Keratinocyte (primary cell): ENCODE measurements at regions not wholly inside any gene's neighbourhood (a gene's known extent, or its start where the extent isn't known, plus 50 kb on each side); places are given as distances from the start of the nearest gene placed in this dataset.

ENCODE experiments used
- DNase-seq: peaks from one replicate; pipeline ENCODE4 v3.0.0-alpha.2; 2011; ENCODE audit warnings: low read depth, missing footprints, low spot score
- FAIRE-seq: peaks from 2 replicates; lab custom pipeline; 2011; peaks lifted over from hg19 to GRCh38; lab: Jason Lieb, UNC
- H2AFZ ChIP-seq: 2 replicates; pipeline ENCODE4 v1.6.0; 2012; ENCODE audit warnings: low read length, control low read depth, inconsistent platforms; ENCODE audit not compliant: control insufficient read depth
- H3K27ac ChIP-seq: 2 replicates; pipeline ENCODE4 v1.5.1; 2011; ENCODE audit warnings: low read length; ENCODE audit not compliant: control insufficient read depth, insufficient read depth
- H3K27me3 ChIP-seq: 3 replicates; pipeline ENCODE4 v1.6.0; 2011; ENCODE audit warnings: low read length; ENCODE audit not compliant: control insufficient read depth, insufficient read depth; ENCODE audit errors: extremely low read depth
- H3K36me3 ChIP-seq, 2 experiments: 2 replicates in 1 of 2; 3 replicates in 1 of 2; pipeline ENCODE4 v1.5.1; 2011; ENCODE audit warnings: low read length in 2 of 2, mild to moderate bottlenecking in 1 of 2; ENCODE audit not compliant: control insufficient read depth in 2 of 2, insufficient read depth in 2 of 2; ENCODE audit errors: extremely low read depth in 1 of 2
- H3K4me1 ChIP-seq: 3 replicates; pipeline ENCODE4 v1.5.1; 2011; ENCODE audit warnings: low read length; ENCODE audit not compliant: control insufficient read depth, insufficient read depth; ENCODE audit errors: extremely low read depth
- H3K4me2 ChIP-seq: 3 replicates; pipeline ENCODE4 v1.6.0; 2011; ENCODE audit warnings: low read depth, low read length; ENCODE audit not compliant: control insufficient read depth, insufficient read depth; ENCODE audit errors: extremely low read depth
- H3K4me3 ChIP-seq, 3 experiments: fragments of 200-600 bp in 1 of 3; sonication (generic) in 1 of 3; 2 replicates in 2 of 3; 3 replicates in 1 of 3; pipeline ENCODE4 v1.5.1; 2011 to 2016; ENCODE audit warnings: low read length in 3 of 3, mild to moderate bottlenecking in 3 of 3, control low read depth in 2 of 3, inconsistent platforms in 1 of 3, low read depth in 1 of 3, mixed read lengths in 1 of 3, mixed run types in 1 of 3, moderate library complexity in 1 of 3; ENCODE audit not compliant: control insufficient read depth in 2 of 3, insufficient read depth in 2 of 3; ENCODE audit errors: extremely low read depth in 1 of 3
- H3K79me2 ChIP-seq: 2 replicates; pipeline ENCODE4 v1.6.0; 2012; ENCODE audit warnings: low read length; ENCODE audit not compliant: control insufficient read depth, insufficient read depth
- H3K9ac ChIP-seq: 3 replicates; pipeline ENCODE4 v1.6.0; 2011; ENCODE audit warnings: low read length; ENCODE audit not compliant: control insufficient read depth, insufficient read depth; ENCODE audit errors: extremely low read depth
- H3K9me1 ChIP-seq: 3 replicates; pipeline ENCODE4 v1.6.0; 2011; ENCODE audit warnings: low read length; ENCODE audit not compliant: control insufficient read depth, insufficient read depth; ENCODE audit errors: extremely low read depth
- H3K9me3 ChIP-seq: 2 replicates; pipeline ENCODE4 v1.5.1; 2012; ENCODE audit warnings: low read depth, low read length; ENCODE audit not compliant: control insufficient read depth
- H4K20me1 ChIP-seq: 3 replicates; pipeline ENCODE4 v1.6.0; 2011; ENCODE audit warnings: low read length; ENCODE audit not compliant: control insufficient read depth, insufficient read depth; ENCODE audit errors: extremely low read depth
- CTCF ChIP-seq, 3 experiments: IDR thresholded peaks in 1 of 3; conservative IDR thresholded peaks in 1 of 3; optimal IDR thresholded peaks in 1 of 3; 2 replicates in 2 of 3; 3 replicates in 1 of 3; pipeline versions ENCODE3 to v1.5.1; 2011; ENCODE audit warnings: low read length in 3 of 3, mild to moderate bottlenecking in 3 of 3, moderate library complexity in 2 of 3, control low read depth in 1 of 3, inconsistent platforms in 1 of 3; ENCODE audit not compliant: insufficient read depth in 2 of 3; ENCODE audit errors: extremely low read depth in 1 of 3
- EZH2 ChIP-seq: IDR thresholded peaks from one replicate; pipeline ENCODE4 v1.6.1; 2012; ENCODE audit warnings: inconsistent platforms, mild to moderate bottlenecking, low read length, moderate library complexity
- dilution Hi-C: fragments of 300-500 bp; cut with MboI; formaldehyde crosslinking; loops from one replicate; pipeline ENCODE4 v1.7.0; 2020; ENCODE audit warnings: low sequenced_read_pairs; ENCODE audit not compliant: extremely low pct_ligation_motif_present

DNA sequence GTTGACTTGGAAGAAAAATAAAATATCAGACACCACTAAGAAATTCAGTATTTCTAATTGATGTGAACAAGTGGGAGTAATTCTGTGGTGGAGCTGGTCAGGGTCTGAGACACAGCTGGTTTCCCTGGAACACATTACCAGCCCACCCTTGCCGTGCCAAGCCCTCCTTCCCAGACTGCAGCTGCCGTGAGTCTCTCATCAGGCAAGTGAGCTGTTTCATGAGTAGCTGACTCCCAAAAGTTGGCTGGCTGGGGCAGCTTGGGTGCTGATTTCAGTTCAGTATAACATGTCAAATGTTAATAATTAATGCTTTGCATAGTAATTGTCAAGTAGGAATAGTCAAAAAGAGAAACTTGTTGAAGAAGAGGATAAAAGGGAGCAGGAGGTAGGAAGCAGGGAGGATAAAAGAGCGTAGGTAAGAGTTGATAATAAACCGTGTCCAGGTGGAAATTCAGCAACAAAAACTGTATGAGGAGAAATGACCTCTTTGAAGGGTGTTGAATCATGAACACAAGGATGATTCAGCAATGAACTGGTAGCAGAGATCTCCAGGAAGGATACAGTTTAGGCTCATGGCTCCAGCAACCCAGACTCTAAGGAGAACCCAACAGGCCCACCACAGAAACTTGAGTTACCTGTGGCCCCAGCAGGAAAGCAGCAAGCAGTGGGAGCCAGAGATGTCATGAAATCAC is 110.9 kb upstream of the SSTR4 start:
- H3K4me3 ChIP-seq = no peak overlapping the region
- H3K4me1 ChIP-seq = peaks cover 11% of the 10 kb centered on the region
- dilution Hi-C loops = no loop called here
- no peaks in the 10 kb centered on the region for H3K36me3 ChIP-seq
- no peak overlapping the region for H2AFZ ChIP-seq
- FAIRE-seq (no peak), DNase-seq (no peak)
- H3K27me3 ChIP-seq = peaks cover 7% of the 10 kb centered on the region
- H3K9me1 ChIP-seq = no peaks in the 10 kb centered on the region
- no peak overlapping the region for H3K9ac ChIP-seq
- H3K27ac ChIP-seq = no peak overlapping the region
- no peak overlapping the region for H3K4me2 ChIP-seq
- TF ChIP-seq CTCF (optimal IDR thresholded peaks at IDR 0.05 in 1 of 3, IDR thresholded peaks at IDR 0.05 in 1 of 3, conservative IDR thresholded peaks at IDR 0.05 in 1 of 3; ENCODE audit: extremely low read depth in 1 of 3, insufficient read depth in 2 of 3, low read length in 3 of 3) = no peak
- TF ChIP-seq EZH2 = no peak
- H3K9me3 ChIP-seq = no peaks in the 10 kb centered on the region
- no peaks in the 10 kb centered on the region for H3K79me2 ChIP-seq
- H4K20me1 ChIP-seq = no peaks in the 10 kb centered on the region

DNA sequence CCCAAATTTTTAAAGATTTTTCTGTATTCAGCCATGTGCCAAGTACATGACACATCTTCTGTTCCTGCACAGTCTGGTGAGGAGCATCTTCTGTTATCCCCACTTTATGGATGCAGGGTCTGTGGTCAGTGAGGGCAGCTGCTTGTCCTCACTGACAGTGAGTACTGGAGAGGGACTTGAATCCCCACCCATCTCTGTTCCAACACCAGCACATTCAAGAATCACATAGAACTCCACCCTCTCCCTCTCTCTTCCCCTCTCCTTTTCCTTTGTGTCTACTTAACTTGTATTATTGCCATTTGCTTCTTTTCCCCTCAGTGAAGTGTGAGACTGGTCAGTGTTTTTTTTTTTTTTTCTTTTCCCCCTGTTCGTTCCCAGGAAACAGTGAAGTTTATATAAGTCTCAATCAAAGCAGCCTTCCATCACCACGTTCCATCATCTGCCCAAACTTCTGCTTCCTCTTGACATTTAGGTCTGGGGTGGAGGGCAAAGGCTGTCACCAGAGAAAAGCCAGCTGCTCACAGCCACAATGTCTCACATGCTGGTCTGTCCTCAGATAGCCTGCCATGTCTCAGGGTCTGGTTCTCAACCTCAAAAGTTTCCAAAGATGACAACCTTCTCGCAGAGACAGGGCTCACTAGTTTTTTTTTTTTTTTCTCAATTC is 110.0 kb upstream of the SSTR4 start:
- Histone ChIP-seq H4K20me1 (no peaks in the 10 kb centered on the region), H3K36me3 (no peaks in the 10 kb centered on the region), H3K4me3 (no peak overlapping the region), H3K27ac (no peak overlapping the region), H3K4me1 (peaks cover 11% of the 10 kb centered on the region), H3K4me2 (no peak overlapping the region), H3K27me3 (no peaks in the 10 kb centered on the region), H3K9me3 (no peaks in the 10 kb centered on the region), H3K79me2 (no peaks in the 10 kb centered on the region), H3K9me1 (no peaks in the 10 kb centered on the region), H3K9ac (no peak overlapping the region), H2AFZ (no peak overlapping the region)
- dilution Hi-C loops = no loop called here
- FAIRE-seq (no peak), DNase-seq (no peak)
- TF ChIP-seq EZH2 = no peak
- no peak for TF ChIP-seq CTCF (optimal IDR thresholded peaks at IDR 0.05 in 1 of 3, IDR thresholded peaks at IDR 0.05 in 1 of 3, conservative IDR thresholded peaks at IDR 0.05 in 1 of 3; ENCODE audit: extremely low read depth in 1 of 3, insufficient read depth in 2 of 3, low read length in 3 of 3)
